EL (cell line): ENCODE measurements at regions not wholly inside any gene's neighbourhood (a gene's known extent, or its start where the extent isn't known, plus 50 kb on each side); places are given as distances from the start of the nearest gene placed in this dataset.
"Not testable (repeated sequence)": the region's sequence is repeated elsewhere in the genome, so short reads cannot be mapped to it uniquely, and the experiment has no call there.

ENCODE experiments used
- DNase-seq: peaks from one replicate; pipeline ENCODE4 v3.0.0-alpha.2; 2016

DNA sequence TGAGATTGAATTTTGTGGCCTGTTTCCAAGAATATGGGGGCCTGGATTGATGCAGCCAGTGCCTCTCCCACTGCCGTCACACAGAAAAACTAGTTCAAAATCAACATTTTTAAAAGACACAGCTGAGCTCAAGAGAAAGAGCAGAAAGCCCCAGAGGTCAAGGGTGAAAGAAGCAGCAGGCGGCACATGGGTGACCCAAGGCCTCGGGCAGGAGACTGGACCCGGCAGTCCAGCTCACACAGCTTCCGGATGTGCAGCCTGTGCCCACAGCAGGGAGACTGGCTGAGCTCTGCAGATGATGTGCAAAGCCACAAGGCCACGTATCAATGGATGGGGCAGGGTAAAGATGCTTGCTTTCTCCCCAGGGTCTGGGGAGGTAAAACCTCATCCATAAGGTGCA is 50.4 kb upstream of the RNF32 start:
- no peak for DNase-seq

DNA sequence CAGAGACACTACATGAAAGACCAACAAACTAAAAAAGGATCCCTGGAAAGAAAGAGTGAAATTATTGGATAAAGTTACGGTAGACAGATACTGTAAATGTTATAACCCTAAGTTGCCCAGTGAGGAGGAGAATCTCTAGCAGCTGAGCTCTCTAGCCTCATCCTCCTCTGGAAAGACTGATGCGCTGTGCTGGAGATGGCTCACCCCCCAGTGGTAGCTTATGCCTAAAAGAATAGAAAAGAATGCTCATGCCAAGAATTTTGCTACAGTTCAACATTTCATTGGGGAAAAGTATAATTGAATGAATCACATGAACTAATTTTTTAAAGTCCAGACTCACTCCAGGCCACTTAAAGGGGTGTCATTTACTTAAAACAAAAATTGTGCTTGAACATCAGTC is 50.8 kb upstream of the RNF32 start:
- DNase-seq: no peak

DNA sequence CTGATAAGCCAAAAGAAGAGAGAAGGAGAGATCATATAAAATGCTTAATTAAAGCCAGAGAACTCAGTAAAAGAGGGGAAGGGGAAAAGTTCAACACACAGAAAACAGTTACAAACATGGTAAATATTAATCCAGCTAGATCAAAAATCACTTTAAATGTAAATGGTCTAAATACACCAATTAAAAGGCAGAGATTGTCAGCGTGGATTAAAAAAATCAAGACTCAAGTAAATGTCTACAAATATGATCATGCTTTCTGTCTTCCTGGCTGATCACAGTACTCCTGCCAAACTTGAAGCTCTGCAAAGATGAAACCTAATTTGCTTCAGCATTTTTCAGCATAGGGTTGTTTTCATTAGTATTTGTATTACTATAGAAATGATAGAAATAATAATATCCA is 54.6 kb upstream of the RNF32 start:
- DNase-seq: no peak

DNA sequence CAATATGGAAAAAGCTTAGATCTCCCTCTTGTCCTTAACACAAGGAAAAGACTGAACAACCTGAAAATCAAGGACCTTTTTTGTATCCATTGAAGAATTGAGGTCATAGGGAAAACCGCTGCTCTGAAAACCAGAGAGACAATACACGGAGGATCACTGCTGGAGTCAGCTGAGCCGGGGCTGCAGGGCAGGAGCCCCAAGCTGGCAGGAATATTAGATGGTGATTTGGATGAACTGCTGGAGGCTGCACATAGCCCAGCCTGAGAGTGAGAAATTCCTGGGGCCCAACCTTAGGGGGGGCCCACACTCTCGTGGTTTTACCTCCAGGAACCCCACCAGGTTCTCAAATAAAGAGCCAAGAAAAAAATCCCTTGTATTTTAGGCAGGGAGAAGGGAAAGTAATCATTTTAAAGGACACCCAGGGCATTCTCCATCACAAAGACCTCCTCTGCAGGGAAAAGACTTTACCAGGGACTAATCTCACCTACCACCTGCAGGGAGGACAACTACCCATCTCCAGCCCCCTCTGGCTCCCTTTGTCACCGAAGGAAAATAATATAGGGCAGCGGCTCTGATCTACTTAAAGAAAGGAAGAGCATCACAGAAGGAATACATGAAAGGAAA is 55.4 kb upstream of the RNF32 start:
- DNase-seq: no peak

DNA sequence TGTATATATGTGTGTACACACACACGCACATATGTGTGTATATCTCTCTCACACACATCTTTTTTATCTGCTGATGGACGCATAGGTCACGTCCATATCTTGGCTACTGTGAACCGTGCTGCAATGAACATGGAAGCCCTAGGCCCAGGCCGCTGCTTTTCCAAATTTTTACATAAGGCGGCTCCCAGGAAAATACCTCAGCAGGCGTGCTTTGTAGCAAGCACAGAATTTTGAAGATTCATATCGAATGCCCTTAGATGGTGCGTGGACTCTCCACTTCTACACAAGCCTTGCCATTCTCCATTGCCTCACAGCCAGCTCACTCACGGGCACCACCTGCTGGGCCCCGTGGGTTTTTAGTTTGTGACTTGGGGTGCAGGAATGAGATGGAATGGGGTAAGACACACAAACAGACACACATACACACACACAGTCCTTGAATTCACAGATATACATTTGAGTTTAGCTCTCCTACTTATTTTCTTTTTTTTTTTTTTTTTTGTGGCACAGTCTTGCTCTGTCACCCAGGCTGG is 57.9 kb upstream of the RNF32 start:
- no peak for DNase-seq

DNA sequence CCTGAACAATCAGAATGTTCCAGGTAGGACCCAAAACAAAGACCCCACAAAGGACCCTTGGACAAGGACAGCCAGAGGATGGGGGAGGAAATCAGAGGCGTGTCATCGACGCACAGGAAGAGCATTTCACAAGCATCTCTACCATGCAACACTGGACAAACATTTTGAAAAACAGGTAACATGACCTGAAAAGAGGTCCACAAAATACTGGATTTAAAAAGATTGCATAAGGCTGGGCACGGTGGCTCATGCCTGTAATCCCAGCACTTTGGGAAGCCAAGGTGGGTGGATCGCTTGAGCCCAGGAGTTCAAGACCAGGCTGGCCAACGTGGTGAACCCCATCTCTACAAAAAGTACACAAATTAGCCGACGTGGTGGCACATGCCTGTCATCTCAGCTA is 60.5 kb upstream of the RNF32 start:
- DNase-seq: no peak

DNA sequence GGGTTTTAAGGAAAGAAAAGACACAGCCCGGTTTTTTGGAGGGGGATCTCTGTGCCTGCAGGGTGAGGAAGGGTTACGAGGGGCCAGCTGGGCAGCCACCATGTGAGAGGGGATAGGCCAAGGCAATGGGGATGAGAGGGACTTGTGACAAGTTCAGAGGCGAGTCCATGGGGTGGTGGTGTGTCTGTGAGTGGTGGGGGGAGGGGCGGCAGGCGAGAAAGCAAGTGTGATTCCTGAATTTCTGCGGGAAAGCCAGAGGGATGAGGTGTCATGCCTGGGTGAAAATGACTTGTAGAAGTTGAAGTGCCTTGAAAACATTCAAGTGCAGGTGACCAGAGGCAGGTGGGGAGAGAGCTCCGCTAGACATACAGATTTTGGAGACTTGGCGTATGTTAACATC is 61.0 kb upstream of the RNF32 start:
- no peak for DNase-seq

DNA sequence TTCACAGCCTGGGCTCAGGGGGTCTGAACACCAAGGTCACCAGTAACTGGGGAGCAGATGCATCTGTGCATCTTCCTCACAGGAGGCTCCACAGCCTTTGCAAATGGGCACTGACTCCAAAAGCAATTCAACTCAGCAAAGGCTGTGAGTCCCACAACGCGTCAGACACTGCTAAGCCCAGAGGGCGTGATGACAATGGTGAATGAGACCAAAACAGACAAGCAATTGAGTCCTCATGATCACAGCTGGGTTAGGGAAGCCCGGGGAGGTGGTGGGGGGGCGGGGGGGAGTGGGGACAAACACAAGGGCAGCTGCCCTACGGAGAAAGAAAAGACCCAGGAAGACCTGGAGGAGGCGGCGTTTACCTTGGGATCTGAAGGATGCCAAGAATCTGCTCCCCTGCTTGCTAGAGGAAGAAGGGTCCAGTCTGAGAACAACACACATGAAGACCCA is 61.6 kb upstream of the RNF32 start:
- no peak for DNase-seq

DNA sequence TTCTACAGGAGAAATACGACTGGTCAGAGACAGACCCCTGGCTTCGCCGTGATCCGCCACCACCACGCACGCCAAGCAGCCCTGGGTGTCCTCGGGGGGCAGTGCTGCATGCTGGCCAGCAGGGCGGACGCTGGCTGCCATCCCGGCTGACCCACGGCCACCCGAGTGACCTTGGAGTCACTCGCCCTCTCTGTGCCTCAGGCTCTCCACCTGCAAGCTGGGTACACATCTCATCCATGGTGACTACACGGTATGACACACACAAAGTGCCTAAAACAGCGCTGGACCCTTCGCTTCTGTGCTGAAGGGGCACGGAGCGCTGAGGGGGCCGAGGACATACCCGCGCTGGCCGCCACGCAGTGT is 62.0 kb upstream of the RNF32 start:
- no peak for DNase-seq

DNA sequence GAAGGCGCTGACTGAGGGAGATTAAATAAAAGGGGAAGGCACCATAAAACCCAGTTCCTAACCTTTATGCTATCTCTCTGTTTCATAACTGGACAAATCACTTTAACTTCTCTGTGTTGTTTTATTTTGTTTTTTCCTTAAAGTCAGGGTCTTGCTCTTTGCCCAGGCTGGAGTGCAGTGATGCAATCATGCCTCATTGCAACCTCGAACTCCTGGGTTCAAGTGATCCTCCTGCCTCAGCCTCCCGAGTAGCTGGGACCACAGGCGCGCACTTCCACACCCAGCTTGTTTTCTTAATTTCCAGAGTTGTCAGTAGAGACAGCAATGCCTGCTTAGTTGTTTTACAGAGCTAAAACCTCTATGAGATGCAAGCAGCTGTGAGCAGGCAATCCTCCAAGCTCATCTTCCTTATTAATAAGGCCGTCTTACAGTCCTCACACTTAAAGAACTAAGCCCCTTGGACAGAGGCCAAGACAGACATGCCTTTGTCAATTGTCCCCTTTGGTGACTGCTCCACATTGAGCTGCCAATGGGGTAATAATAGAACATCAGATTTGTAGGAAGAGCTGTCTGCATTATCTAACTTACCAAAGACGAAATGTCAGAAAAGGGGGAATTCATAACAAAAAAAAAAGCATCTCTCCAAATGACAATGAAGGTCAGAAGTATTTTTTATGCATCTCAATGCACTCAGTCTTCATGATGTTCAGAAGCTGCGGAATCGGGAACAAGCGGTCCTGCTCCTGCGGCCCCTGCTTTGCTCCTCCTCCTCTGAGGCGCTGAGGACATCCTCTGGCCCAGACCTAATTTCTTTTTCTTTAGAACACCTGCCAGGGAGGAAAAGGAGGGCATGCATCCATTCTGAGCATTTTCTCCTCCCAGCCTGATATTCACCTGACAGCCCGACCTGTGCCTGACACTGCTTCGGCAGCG is 62.7 kb upstream of the RNF32 start:
- no peak for DNase-seq

DNA sequence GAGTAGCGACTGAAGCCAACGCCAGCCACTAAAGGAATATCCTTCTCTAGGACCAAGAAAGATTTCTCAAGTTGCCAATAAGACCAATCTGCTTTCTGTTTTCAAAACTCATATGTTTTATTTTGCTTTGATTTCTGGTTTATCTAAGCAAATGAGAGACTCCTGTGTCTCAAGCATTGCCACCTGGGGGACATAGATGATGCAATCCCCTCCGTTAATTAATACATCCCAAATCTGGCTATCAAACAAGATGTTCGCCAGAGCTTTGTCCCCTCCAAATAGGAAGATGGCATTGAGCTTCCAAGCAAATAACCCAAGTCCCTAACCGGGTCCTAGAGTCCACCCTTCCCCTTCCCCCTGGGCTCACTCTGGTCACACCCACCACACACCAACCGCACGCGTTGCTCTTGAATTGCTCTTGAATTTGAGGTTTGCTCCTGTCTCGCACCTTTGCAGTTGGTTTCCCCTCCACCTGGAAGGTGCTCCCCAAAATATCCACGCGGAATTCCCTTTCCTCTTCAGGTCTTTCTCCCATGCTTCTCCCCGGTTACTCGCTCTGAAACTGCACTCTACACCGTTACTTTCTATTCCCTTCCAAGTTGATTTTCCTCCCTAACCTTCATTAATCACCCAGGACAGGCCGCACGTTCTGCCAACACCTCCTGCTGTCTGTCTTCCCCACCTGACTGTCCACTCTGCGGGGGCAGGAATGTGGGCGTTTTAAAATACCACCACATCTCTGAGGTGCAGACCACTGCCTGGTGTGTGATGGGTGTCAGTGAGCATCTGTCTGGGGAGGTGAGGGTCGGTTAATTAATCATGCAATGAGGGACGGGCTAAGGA is 64.1 kb upstream of the RNF32 start:
- DNase-seq: no peak

DNA sequence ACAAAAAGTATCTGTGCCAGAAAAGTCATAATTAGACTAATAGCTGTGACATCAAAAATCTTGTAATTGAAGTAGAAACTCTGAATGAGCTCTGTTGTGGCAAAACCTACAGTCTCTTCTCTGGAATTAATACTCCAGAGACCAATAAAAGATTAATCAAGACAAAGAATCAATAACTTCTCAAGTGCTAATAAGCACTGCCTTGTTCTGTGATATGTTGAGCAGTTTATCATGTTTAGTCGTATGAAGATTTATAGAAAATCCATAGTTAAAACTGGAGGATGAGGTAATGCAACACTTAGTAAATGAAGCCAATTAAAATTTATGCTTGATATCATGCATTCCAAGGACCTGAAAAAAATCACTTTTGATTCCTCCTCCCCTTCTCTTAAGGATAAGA is 72.3 kb upstream of the RNF32 start:
- DNase-seq: no peak

DNA sequence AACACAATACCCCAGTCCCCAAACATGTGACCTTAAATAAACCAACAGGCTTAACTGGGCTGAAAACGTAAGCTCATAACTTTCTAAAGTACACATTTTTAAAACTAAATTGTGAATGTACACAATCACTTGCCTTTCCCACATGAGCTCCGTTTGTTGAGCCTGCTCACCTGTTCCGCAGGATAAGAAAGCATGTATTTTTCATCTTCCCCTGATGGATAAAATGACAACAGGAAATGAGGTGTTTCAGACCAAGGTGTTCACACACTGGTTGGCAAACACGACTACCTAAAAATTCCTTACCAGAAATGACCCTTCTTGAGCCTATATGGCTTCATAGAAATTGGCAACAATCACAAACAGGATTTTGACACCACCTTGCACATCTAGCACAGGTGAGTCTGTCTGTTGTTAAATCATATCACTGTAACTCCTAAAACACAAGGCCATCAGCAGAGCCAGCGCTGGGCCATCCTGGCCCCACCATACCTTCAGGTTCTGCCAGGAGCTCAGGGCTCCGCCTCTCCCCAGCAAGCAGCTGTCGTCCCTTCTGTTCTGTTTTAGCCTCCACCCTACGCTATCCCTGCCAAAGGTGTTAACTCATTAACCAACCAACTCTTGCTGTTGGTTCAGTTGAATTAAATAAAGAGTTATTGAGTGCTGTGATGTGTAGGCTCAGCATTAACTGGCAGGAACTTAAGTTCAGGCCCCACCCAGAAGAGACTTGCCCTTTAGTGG is 73.6 kb upstream of the RNF32 start:
- DNase-seq: no peak

DNA sequence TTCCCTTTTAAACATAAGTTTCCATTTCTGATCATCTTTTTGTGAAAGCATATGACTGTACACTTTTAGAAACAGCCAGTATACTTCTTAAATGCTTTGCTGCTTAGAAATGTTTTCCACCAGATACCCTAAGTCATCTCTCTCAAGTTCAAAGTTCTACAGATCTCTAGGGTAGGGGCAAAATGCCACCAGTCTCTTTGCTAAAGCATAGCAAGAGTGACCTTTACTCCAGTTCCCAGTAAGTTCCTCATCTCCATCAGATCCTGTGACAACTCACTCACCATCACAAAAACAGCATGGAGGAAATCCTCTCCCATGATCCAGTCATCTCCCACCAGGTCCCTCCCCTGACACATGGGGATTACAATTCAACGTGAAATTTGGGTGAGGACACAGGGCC is 75.6 kb upstream of the RNF32 start:
- DNase-seq: not testable (repeated sequence)

DNA sequence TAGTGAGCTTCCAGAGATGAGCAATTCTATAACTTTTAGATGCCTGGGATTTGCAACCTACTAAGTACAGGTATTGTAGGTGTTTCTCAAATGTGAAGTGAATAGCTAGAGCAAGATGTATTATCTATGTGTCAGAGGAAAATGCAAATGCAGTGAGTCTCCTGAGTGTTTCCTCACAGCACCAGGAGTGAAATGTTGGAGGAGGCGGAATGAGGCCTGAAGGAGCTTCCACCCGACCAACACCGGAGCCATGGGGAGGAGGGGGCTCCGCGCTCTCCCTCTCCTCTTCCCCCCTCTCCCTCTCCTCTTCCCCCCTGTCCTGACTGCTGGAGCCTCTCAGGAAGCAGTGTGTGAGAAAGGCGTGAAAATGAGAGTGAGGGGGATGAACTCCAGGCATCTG is 79.9 kb upstream of the RNF32 start:
- no peak for DNase-seq

DNA sequence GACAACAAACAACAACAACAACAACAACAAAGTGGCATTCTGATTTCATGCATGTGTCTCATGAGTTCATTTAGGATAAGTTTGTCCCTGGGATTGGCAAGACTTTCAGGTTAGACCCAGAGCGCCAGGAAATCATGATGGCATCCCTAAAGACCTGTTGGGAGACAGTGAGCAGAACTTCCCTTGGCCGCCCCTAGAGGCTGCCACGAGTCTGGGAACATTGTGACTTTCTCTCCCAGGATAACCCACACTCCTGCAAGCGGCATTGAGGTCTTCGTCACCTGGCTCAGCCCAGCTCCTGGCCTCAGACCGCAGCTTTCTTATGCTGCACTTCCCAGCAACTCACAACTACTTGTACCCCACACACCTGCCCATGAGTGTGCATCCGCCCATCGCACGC is 80.5 kb upstream of the RNF32 start:
- DNase-seq: no peak

DNA sequence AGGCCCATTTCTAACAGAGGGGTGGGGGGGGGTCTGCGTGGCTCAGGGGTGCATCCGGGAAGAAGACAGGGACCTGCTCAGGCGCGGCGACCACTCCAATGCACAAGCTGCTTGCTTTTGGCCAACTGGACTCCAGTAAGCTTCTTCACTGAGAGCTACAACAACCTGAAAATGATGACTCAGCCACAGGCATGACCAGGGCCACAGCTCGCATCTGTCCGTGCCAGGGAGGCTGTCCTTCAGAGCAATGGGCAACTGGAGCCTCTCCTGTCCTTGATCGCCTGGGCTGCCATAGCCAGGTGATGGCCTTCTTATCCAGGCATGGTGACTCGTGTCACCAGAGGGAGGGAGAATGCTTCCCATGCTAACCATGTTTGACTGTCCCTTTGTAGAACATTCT is 81.6 kb upstream of the RNF32 start:
- no peak for DNase-seq

DNA sequence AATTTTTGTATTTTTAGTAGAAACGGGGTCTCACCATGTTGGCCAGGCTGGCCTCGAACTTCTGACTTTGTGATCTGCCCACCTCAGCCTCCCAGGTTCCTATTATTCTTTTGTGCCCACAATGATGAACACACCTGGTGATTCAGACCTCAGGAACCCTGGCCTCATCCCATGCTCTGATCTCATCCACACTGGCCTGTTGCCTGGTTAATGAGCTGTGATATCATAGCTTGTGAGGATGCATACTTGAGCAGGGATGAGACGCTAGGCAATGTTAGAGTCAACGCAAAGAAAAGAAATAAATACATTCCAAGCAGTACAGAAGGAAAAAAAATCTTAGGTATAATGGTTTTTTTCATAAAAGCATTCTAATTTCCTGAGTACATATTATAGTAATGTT is 82.4 kb upstream of the RNF32 start:
- DNase-seq: peak; percentile 25

DNA sequence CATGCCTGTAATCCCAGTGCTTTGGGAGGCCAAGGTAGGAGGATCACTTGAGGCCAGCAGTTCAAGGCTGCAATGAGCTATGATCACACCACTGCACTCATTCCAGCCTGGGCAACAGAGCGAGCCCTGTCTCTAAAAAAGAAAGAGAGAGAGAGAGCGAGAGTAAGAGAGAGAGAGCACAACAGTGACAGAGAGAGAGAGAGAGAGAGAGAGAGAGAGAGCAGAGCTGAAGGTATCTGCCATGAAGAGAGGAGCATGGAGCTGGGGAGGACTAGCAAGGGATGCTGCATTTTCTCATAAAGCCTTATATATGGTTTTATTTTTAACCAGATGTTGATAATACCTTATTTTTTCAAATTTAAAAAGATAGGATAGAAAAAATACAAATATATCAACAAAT is 84.5 kb upstream of the RNF32 start:
- no peak for DNase-seq

DNA sequence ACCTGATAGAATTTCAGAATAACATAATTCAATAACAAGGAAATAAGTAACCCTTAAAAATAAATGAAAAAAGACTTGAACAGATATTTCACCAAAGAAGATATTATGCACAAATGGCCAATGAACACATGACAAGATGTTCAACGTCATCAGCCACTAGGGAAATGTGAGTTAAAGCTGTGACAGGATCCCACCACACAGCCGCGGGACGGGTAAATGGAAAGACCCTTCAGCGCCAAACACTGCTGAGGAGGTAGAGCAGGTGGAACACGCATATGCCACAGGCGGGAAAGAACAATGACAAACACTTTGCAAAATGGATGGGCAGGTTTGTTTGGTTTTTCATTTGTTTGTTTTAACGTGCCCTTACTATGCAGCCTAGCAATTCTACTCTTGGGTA is 86.1 kb upstream of the RNF32 start:
- no peak for DNase-seq

DNA sequence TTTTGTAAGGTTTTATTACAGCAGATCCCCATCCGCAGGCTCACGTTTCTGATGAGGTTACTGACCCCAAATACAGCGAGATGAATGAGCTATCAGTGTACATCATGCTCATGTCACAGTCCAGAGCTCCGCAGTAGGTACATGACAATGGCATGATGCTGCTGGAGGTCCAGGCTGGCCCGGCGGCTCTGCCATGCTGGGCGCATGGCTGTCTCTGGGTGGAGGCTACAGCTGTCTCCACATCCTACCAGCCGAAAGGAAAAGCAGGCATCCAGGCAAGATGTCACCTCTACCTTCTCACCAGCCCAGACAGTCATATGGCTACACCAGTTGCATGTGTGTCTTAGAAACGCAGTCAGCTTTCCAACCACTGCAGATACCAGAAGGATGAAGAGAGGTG is 90.9 kb upstream of the RNF32 start:
- no peak for DNase-seq

DNA sequence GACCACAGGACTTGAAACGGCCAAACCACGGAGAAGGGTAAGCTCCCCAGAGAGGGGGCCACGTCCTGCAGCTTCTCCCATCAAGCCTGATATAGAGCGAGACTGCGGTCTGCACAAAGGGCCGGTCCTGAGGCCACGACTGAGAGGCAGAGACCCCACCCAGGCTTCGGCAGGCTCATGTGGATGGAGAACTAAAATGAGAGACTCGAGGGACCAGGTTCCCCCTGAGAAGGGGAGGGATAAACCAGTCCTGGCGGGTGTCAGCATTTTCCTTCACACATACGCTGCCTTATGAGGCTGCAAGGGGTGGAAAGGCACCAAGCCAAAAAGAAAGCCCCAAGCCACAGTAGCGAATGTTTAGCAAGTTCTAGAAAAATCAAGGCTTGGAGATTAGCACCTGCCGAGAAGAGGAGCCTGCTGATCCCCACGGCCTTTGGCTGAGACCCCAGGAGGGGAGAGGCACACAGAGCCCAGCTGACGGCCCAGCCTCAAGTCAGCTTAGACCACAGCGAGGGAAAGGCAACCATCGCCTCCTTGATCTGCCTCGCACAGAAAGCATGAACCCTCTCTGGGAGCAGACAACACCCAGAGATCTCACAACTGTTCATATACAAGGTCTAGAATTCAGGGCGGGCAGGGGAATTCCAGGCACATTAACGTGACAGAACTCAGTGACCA is 92.6 kb upstream of the RNF32 start:
- DNase-seq: no peak
